HG03066 (cell line): ENCODE measurements at regions not wholly inside any gene's neighbourhood (a gene's known extent, or its start where the extent isn't known, plus 50 kb on each side); places are given as distances from the start of the nearest gene placed in this dataset.

ENCODE experiments used
- ATAC-seq: cut with Tn5 transposase; IDR thresholded peaks from one replicate; pipeline ENCODE4 v1.9.1; 2021; ENCODE audit warnings: low read depth; ENCODE audit not compliant: unreplicated experiment

GRCh38 chr9:27625751-27626150 is 52.5 kb upstream of the C9orf72 start:
- ATAC-seq = no peak

GRCh38 chr9:27626244-27627187 is 53.2 kb upstream of the C9orf72 start:
- ATAC-seq = no peak

GRCh38 chr9:27627188-27627564 is 53.9 kb upstream of the C9orf72 start:
- ATAC-seq = no peak

- no peak for ATAC-seq
Observed at GRCh38 chr9:27628311-27628710, 55.0 kb upstream of the C9orf72 start.

GRCh38 chr9:27629425-27629824 is 56.1 kb upstream of the C9orf72 start:
- ATAC-seq = no peak

- no peak for ATAC-seq
Observed at GRCh38 chr9:27632254-27632653, 59.0 kb upstream of the C9orf72 start.

- no peak for ATAC-seq
Observed at GRCh38 chr9:27633764-27634163, 60.5 kb upstream of the C9orf72 start.

- no peak for ATAC-seq
Observed at GRCh38 chr9:27634879-27635278, 61.6 kb upstream of the C9orf72 start.

- no peak for ATAC-seq
Observed at GRCh38 chr9:27638716-27639115, 65.4 kb upstream of the C9orf72 start.

- ATAC-seq = no peak
Observed at GRCh38 chr9:27645161-27645840, 72.0 kb upstream of the C9orf72 start.

GRCh38 chr9:27653246-27653645 is 80.0 kb upstream of the C9orf72 start:
- ATAC-seq = no peak

GRCh38 chr9:27653957-27654356 is 80.7 kb upstream of the C9orf72 start:
- no peak for ATAC-seq

- no peak for ATAC-seq
Observed at GRCh38 chr9:27654629-27655285, 81.5 kb upstream of the C9orf72 start.

GRCh38 chr9:27655441-27655840 is 82.2 kb upstream of the C9orf72 start:
- no peak for ATAC-seq

- no peak for ATAC-seq
Observed at GRCh38 chr9:27659001-27659400, 85.7 kb upstream of the C9orf72 start.

GRCh38 chr9:27659571-27659970 is 86.3 kb upstream of the C9orf72 start:
- ATAC-seq = no peak

- no peak for ATAC-seq
Observed at GRCh38 chr9:27660148-27660547, 86.9 kb upstream of the C9orf72 start.

GRCh38 chr9:27663526-27663925 is 90.2 kb upstream of the C9orf72 start:
- ATAC-seq = no peak

- no peak for ATAC-seq
Observed at GRCh38 chr9:27664121-27664779, 91.0 kb upstream of the C9orf72 start.

GRCh38 chr9:27665136-27665535 is 91.9 kb upstream of the C9orf72 start:
- ATAC-seq = no peak

GRCh38 chr9:27668280-27668679 is 95.0 kb upstream of the C9orf72 start:
- no peak for ATAC-seq
